ENCODE measurements at regions not wholly inside any gene's neighbourhood (a gene's known extent, or its start where the extent isn't known, plus 50 kb on each side); places are given as distances from the start of the nearest gene placed in this dataset.

- TF ChIP-seq POLR2A (IDR thresholded peaks at IDR 0.05) = no peak
- no peak for TF ChIP-seq CTCF (IDR thresholded peaks at IDR 0.05)
- TF ChIP-seq POLR2AphosphoS5 (IDR thresholded peaks at IDR 0.05) = no peak
Observed at GRCh38 chrX:87788976-87789375, 271.4 kb downstream of the KLHL4 start.
